HG03095 (cell line): ENCODE measurements at regions not wholly inside any gene's neighbourhood (a gene's known extent, or its start where the extent isn't known, plus 50 kb on each side); places are given as distances from the start of the nearest gene placed in this dataset.

Source experiments
- ATAC-seq: cut with Tn5 transposase; IDR thresholded peaks from one replicate; pipeline ENCODE4 v1.9.1; 2021; ENCODE audit warnings: moderate library complexity; ENCODE audit not compliant: unreplicated experiment

- no peak for ATAC-seq
Observed at GRCh38 chr3:102529452-102529851, 94.6 kb downstream of the ZPLD1 start.

GRCh38 chr3:102530415-102531181 is 95.8 kb downstream of the ZPLD1 start:
- ATAC-seq: no peak

GRCh38 chr3:102531686-102532085 is 96.9 kb downstream of the ZPLD1 start:
- no peak for ATAC-seq

GRCh38 chr3:102532901-102533300 is 98.1 kb downstream of the ZPLD1 start:
- ATAC-seq: no peak

DNA sequence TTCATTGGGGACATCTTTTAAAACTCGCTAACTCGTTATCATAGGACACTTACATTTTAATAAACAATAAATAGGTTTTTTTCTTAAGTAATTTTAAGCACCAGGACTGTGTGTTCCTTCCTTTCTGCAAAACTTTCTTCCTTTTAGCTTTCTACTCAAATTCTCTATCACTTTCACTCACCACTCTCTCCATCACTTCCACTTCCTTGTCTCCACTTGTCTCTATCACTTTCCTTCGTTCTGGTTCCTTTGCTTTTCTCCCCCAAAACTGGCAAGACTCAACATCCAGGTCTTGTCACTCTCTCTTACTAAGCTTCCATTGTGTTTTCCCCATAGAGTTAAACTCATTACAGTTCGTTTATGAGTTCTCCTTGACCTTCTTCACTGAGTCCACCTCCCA is 99.0 kb downstream of the ZPLD1 start:
- no peak for ATAC-seq

- peak; percentile 53 for ATAC-seq
Observed at GRCh38 chr3:102536456-102536855, 101.6 kb downstream of the ZPLD1 start.

GRCh38 chr3:102537123-102537522 is 102.3 kb downstream of the ZPLD1 start:
- ATAC-seq: no peak

GRCh38 chr3:102544741-102545140 is 109.9 kb downstream of the ZPLD1 start:
- no peak for ATAC-seq

DNA sequence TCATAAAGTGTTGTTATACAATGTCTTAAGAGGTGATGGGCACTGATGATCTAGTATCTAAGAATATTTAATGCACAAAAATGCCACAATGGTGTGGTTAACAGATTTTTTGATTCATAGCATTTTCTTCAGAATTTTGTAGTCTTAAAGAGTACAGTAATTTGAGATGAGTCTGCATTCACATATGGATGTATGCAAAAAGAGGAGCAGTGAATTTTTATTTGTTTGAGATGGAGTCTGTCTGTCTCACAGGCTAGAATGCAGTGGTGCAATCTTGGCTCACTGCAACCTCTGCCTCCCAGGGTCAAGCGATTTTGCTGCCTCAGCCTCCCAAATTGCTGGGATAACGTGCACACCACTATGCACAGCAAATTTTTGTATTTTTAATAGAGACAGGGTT is 110.5 kb downstream of the ZPLD1 start:
- no peak for ATAC-seq

GRCh38 chr3:102553876-102554275 is 119.1 kb downstream of the ZPLD1 start:
- ATAC-seq: no peak

DNA sequence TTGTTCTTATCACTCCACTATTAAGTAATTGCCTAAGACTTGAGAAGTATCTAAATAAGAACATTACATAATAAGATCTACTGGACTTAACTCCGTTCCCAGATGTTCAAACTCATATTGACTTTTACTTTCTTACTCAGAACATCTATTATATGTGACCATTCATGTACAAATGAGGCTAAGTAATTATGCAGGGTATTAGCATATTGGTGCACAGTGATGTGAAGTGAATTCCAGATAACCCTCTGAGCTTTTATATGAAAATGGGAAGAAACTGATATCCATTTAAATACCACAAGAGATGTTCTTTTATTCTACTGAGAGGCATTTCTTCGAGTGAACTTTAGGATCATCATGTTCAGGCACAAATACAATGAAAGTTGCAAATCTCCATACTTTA is 135.7 kb downstream of the ZPLD1 start:
- no peak for ATAC-seq

GRCh38 chr3:102571006-102571405 is 136.2 kb downstream of the ZPLD1 start:
- ATAC-seq: no peak

DNA sequence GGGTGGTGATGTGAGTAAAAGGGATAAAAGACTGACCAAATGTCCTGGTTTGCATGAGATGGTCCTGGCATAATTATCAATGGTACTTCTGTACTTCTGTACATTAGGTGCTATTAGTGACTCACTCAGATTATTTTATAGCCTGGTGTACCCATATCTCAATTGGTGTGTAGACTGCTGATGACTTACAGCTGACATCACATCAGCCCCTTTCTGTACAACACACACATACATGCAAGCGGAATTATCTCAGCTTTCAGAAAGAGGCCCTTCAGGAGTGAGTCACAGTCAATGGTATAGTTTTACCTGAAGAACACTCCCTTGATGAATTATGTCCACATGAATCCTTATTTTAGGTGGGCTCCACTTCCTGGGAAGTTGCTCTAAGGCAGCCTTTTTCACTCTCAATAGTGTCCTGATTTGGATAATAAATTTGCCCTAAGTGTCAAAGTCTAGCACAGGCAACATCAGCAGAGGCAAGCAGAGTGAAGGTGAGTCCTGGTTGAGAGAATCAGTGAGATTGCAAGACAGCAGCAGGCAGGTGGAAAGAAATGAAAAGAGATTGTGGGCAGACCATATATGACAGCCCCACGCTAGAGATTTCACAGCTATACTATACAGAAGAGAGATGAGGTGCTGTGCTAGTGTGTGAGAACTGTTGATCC is 137.0 kb downstream of the ZPLD1 start:
- no peak for ATAC-seq

DNA sequence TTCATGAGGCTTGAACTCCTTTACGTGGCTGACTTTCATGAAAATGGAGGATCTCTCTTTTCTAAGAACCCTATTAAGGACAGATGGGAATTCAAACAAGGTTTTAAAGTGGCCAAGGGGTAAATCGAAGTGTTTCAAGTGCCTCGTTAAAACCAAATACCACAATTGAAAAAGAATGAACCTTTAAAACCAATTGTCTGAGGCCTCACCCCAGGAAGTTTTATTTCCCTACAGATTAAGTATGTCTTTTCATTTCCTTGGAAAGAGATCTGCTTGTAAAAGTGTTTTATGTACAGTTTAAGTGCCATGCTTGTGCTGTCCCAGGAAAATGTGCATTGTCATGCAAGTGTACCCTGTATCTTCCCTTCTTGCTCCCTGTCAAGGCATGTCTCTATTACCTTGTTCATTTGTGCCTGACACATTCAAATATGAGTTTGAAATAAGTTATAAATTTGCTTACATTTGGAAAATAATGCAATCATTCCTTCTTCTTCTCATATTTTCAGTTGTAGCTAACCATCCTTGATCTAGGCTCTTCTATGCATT is 138.7 kb downstream of the ZPLD1 start:
- no peak for ATAC-seq

DNA sequence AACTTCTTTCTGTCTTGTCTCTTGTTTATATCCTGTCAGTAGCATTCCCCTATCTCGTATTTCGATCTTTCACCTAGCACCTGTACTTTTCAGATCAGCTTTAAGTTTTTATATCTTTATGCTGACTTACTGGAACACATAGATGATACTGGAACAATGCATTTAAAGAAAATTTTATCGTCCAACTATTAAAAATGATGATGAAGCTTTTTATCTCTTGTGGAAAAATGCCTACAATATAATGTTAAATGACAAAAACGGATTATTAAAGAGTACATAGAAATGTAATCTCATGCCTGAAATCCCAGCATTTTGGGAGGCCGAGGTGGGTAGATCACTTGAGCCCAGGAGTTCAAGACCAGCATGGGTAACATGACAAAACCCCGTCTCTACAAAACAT is 139.5 kb downstream of the ZPLD1 start:
- no peak for ATAC-seq

DNA sequence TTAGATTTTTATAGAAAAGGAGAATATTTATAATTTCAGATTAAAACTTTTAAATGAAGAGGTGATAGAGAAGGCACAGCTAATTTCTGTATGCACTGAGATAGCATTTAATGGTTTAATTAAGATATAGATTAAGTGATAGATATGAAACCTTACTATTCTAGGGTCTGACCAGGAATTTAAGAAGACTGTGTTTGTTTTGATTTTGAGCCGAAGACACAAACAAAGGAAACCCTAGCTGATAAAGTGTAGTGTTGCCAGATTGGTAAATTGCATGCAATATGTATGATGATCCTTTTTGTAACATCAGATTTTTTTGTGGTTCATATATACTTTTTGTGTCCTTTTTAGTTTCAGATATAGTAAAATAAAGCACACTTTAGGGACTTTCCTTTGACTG is 141.8 kb downstream of the ZPLD1 start:
- no peak for ATAC-seq

DNA sequence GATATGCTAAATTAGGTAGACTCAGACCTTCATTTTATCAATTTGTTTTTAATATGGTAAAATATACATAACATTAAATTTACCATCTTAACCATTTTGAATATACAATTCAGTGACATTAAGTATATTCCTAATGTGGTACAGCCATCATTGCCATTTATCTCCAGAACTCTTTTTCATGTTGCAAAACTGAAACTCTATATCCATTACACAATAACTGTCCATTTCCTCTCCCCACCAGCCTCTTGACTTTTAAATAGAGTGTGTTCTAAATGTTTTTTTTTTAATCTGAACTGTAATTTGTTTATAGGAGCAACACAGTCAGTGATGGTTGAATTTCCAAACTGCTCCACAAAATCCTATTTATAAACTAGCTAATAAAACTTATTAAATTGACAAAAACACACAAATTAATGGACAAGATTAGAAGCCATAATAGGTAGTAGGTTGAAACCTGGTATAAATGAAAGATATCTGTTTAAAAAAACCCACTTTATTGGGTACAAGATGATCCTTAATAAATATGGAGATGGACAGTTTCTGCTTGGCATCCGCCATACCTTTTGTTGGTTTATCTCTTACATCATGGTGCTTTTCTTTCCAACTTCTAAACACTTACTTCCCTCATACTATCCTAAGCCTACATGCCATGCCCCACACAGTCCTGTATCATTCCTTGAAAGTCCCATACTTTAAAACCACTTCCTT is 142.4 kb downstream of the ZPLD1 start:
- ATAC-seq: no peak

DNA sequence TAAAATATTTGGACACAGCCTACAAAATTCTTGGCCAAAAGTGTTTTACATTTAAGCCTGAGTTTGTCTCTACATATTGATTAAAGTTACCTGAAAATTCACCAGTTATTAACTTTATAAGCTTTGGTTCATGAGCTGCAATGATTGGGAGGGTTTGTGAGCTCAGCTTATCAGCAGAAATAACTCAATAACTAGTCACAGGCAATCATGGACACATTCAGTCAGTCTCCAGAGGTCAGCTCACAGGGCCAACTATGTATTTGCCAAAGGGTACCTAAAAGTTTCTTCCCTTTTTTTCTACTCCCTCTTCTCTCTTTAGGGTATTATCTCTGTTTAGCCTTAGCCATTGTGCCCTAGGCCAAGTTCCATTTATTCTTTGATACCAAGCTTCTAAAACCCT is 145.9 kb downstream of the ZPLD1 start:
- ATAC-seq: no peak

DNA sequence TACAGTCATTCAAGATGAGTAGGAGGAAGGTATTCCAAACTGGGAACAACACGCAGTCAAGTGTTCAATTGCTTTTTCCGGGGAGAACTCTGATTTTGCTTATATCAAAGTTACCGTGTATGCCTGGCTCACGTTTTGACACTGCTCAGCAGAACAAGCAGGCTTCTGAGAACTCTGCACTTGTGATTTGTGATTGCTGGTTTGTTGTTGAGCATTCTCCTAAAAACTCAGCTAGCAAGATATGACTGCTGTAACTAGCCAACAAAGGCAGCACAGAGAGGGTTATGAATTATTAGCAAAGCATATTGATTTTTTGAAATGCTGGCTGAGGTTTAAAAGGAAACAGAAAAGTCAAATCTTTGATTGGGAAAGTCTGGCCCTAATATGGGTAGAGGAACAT is 151.7 kb downstream of the ZPLD1 start:
- ATAC-seq: no peak

GRCh38 chr3:102593812-102594602 is 159.2 kb downstream of the ZPLD1 start:
- ATAC-seq: no peak

GRCh38 chr3:102595057-102595456 is 160.2 kb downstream of the ZPLD1 start:
- no peak for ATAC-seq
